NCI-H82 treated with DMSO at 0.1 percent for 48 hours (cell line): ENCODE measurements at regions not wholly inside any gene's neighbourhood (a gene's known extent, or its start where the extent isn't known, plus 50 kb on each side); places are given as distances from the start of the nearest gene placed in this dataset.

ENCODE experiments used
- DNase-seq: peaks from one replicate; lab custom pipeline; 2025; ENCODE audit not compliant: unreplicated experiment; lab: John Stamatoyannopoulos, UW

GRCh38 chr11:130582981-130583380 is 134.5 kb downstream of the ADAMTS15 start:
- DNase-seq: no peak

- no peak for DNase-seq
Observed at GRCh38 chr11:130583801-130584211, 135.4 kb downstream of the ADAMTS15 start.

GRCh38 chr11:130585545-130585944 is 137.1 kb downstream of the ADAMTS15 start:
- DNase-seq: no peak

GRCh38 chr11:130587658-130588057 is 139.2 kb downstream of the ADAMTS15 start:
- no peak for DNase-seq

- no peak for DNase-seq
Observed at GRCh38 chr11:130588471-130588870, 140.0 kb downstream of the ADAMTS15 start.

- no peak for DNase-seq
Observed at GRCh38 chr11:130592056-130592455, 143.6 kb downstream of the ADAMTS15 start.

- DNase-seq: no peak
Observed at GRCh38 chr11:130593064-130593463, 144.6 kb downstream of the ADAMTS15 start.

GRCh38 chr11:130598433-130598832 is 150.0 kb downstream of the ADAMTS15 start:
- DNase-seq: no peak

- no peak for DNase-seq
Observed at GRCh38 chr11:130599073-130599654, 150.7 kb downstream of the ADAMTS15 start.

- no peak for DNase-seq
Observed at GRCh38 chr11:130600139-130600538, 151.7 kb downstream of the ADAMTS15 start.

GRCh38 chr11:130600616-130601015 is 152.2 kb downstream of the ADAMTS15 start:
- no peak for DNase-seq

- DNase-seq: no peak
Observed at GRCh38 chr11:130601141-130601540, 152.7 kb downstream of the ADAMTS15 start.

- no peak for DNase-seq
Observed at GRCh38 chr11:130601764-130602460, 153.5 kb downstream of the ADAMTS15 start.

- no peak for DNase-seq
Observed at GRCh38 chr11:130602641-130603334, 154.3 kb downstream of the ADAMTS15 start.

- DNase-seq: no peak
Observed at GRCh38 chr11:130603335-130603906, 155.0 kb downstream of the ADAMTS15 start.

GRCh38 chr11:130604606-130605005 is 156.2 kb downstream of the ADAMTS15 start:
- DNase-seq: no peak

- no peak for DNase-seq
Observed at GRCh38 chr11:130606178-130606577, 157.7 kb downstream of the ADAMTS15 start.

- DNase-seq: no peak
Observed at GRCh38 chr11:130606781-130607511, 158.5 kb downstream of the ADAMTS15 start.

GRCh38 chr11:130608287-130608686 is 159.8 kb downstream of the ADAMTS15 start:
- DNase-seq: no peak

GRCh38 chr11:130609121-130610035 is 160.9 kb downstream of the ADAMTS15 start:
- DNase-seq: no peak
